Germinal center (tissue), 1 donor: ENCODE measurements at regions not wholly inside any gene's neighbourhood (a gene's known extent, or its start where the extent isn't known, plus 50 kb on each side); places are given as distances from the start of the nearest gene placed in this dataset.
"Not testable (repeated sequence)": the region's sequence is repeated elsewhere in the genome, so short reads cannot be mapped to it uniquely, and the experiment has no call there.

ENCODE experiments used
- DNase-seq: peaks from one replicate; pipeline ENCODE4 v3.0.0; 2012; ENCODE audit warnings: mixed read lengths, low spot score

GRCh38 chr2:182477774-182478173 is 50.9 kb upstream of the PDE1A start:
- DNase-seq = no peak

- DNase-seq = no peak
Measured at GRCh38 chr2:182481676-182482075, 54.8 kb upstream of the PDE1A start.

- DNase-seq = no peak
Measured at GRCh38 chr2:182482511-182482910, 55.7 kb upstream of the PDE1A start.

- DNase-seq = no peak
Measured at GRCh38 chr2:182496596-182496995, 69.8 kb upstream of the PDE1A start.

- no peak for DNase-seq
Measured at GRCh38 chr2:182499706-182500470, 73.1 kb upstream of the PDE1A start.

- no peak for DNase-seq
Measured at GRCh38 chr2:182503886-182504285, 77.0 kb upstream of the PDE1A start.

GRCh38 chr2:182504903-182505302 is 78.1 kb upstream of the PDE1A start:
- DNase-seq = no peak

GRCh38 chr2:182506606-182507005 is 79.8 kb upstream of the PDE1A start:
- DNase-seq = no peak

GRCh38 chr2:182508583-182508982 is 81.7 kb upstream of the PDE1A start:
- DNase-seq = not testable (repeated sequence)

- no peak for DNase-seq
Measured at GRCh38 chr2:182509216-182509615, 82.4 kb upstream of the PDE1A start.

GRCh38 chr2:182521453-182522404 is 94.9 kb upstream of the PDE1A start:
- DNase-seq = no peak

- DNase-seq = no peak
Measured at GRCh38 chr2:182522405-182522896, 95.6 kb upstream of the PDE1A start.

GRCh38 chr2:182522972-182523473 is 96.2 kb upstream of the PDE1A start:
- no peak for DNase-seq

GRCh38 chr2:182530636-182531035 is 103.8 kb upstream of the PDE1A start:
- DNase-seq = no peak

GRCh38 chr2:182540252-182540651 is 113.4 kb upstream of the PDE1A start:
- DNase-seq = no peak

- DNase-seq = no peak
Measured at GRCh38 chr2:182541268-182541667, 114.4 kb upstream of the PDE1A start.

- DNase-seq = no peak
Measured at GRCh38 chr2:182542501-182543258, 115.8 kb upstream of the PDE1A start.

- no peak for DNase-seq
Measured at GRCh38 chr2:182543741-182544525, 117.1 kb upstream of the PDE1A start.

- no peak for DNase-seq
Measured at GRCh38 chr2:182545420-182546167, 118.8 kb upstream of the PDE1A start.
